Stimulated activated CD8-positive, alpha-beta memory T cell treated with anti-CD3 and anti-CD28 coated beads, Interleukin-12 subunit alpha, Interleukin-12 subunit beta, amount 100 ng/mL, for 4 hours (primary cell): ENCODE measurements at regions not wholly inside any gene's neighbourhood (a gene's known extent, or its start where the extent isn't known, plus 50 kb on each side); places are given as distances from the start of the nearest gene placed in this dataset.

Experiments used
- DNase-seq: peaks from one replicate; pipeline ENCODE4 v3.0.0-alpha.2; 2020; ENCODE audit warnings: low read depth

DNA sequence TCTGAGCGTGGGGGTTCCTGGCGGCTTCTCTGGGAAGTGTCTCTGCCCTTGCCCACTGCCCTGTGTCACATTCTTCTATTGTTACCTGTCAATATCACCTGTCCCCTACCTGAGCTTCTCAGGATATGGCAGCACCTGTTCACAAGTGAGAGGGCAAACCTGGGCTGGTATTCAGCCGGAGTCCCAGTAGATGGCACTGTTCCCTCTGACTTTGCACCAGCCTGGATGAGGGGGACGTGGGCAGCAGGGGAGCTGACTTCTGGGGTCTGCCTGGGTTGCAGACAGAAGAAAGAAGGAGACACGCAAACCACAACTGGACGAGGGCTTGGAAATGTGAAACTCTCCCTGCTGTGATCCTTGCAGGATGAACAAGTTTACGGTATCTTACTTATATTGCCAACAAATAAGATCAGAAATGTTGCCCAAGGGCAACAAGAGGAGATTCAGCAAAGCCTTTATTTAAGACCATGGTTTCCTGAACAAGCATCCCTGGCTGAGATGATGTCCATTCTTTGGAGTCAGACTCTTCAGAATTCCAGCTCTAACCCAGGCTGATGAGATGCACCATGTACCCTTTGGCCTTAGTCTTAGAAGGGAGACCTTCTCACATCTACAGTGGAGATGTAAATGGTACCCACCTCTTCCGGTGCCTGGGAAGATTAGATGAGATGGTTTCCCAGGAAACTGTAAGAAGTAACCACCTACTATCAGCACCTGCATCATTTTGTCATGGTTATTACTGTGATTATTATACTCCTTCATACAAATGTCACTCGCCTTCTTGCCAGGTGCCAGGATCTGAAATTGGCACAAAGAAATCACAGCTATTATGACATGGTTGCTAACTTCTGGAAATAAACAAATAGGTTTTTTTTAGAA, 400.0 kb upstream of the CDH4 start:
- DNase-seq = no peak

DNA sequence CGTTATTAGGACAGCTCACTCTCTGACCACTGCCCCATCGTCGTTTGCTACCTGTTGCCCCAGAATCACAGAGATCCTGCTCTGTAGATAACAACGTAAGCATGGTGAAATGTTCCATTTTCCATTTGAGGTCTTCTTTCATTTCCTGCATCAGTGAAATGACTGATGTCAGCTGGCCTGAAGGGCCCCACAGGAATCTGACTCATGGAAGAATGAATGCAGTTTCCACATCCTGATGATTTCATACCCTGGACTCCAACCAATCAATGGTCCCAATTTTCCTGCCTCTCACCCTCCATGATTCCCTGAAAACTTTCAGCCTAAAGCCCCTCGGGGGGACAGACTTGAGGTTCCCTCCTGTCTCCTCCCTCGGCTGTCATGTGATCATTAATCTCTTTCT, 394.4 kb upstream of the CDH4 start:
- DNase-seq = no peak

DNA sequence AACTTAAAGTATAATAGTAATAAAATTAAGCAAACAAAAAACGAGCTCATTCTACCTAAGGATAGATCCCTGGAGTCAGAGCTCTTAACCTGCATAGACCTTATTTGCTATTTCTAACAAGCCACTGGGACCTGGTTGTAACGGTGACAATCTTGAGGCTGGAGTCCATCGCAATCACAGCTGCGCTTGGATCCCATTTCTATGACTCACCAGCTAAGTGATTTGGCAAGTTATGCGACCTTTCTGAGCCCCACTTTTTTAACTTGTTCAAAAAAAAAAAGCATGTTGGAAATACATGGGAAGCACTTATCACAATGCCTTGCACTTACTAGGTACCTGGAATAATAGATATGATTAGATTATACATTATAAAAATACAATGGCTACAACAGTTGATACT, 389.5 kb upstream of the CDH4 start:
- DNase-seq = no peak

DNA sequence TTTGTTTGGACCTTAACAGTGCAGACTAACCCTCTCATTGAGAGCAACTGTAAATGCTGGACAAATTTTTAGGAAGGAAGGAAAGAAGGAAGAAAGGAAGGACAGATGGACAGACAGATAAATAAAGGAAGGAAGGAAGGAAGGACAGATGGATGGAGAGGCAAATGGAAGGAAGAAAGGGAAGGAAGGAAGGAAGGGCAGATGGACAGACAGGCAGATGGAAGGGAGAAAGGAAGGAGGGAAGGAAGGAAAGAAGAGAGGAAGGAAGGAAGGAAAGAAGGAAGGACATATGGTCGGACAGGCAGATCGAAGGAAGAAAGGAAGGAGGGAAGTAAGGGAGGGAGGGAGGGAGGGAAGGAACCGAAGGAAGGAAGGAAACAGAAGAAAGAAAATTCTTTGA, 388.5 kb upstream of the CDH4 start:
- DNase-seq = no peak

DNA sequence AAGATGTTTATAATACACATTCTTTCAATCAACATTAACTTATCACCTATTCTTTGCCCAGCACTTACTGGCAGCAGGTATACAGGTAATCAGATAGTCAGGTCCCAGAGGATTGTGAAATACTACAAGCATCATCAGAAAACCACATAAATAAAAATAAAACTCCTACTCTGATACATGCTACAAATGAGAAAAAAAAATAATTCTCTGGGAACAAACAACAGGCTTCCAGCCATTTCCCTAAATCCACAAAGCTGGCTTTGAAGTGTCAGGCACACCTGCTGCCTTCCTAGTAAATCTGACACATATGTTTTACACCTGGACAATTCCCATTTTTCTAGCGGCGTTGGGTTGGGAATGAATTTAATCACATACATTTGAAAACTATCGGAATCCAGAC, 384.5 kb upstream of the CDH4 start:
- DNase-seq = no peak

DNA sequence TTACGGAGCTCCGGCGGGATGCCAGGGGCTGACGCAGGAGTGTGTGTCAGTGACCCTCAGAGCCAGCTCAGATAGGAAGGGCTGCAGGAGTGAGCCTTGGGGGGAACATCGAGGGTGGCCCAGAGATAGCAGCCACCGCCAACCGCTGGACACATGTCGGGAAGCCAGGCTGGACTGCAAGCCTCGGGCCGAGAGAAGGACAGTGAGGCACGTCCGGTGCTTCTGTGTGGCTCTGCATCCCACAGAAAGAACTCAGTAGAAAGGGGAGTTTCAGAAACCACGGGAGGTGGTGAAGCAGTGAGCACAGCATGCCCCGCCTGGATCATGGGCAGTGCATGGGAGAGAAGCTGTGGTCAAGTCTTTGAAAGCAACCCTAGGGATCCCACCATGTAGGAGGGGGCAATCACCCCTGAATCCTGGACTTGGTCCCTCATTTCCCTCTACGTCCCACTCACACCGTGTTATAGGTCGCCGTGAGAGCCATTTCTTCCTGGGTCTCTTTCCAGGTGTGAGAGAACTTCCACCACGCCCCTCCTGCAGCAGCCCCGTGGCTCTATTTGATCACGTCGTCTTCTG, 383.7 kb upstream of the CDH4 start:
- no peak for DNase-seq

DNA sequence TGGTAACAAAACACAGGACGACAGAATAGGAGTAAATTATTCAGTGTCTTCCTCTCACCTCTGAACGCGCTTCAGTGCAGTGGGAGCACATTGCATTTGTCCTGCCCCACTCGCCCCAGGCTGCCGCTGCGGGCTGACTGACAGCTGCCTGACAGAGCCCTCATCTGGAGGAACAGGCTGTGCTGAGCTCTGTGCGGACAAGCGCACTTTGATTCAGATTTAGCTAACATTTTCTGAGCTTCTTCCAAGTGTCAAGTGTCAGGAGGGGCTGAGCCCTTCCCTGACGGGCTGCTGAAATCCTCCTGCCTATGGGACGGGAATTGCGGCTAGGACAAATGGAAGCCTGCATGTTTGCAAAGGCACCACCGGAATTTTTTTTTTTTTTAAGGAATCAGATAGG, 383.0 kb upstream of the CDH4 start:
- DNase-seq = no peak

DNA sequence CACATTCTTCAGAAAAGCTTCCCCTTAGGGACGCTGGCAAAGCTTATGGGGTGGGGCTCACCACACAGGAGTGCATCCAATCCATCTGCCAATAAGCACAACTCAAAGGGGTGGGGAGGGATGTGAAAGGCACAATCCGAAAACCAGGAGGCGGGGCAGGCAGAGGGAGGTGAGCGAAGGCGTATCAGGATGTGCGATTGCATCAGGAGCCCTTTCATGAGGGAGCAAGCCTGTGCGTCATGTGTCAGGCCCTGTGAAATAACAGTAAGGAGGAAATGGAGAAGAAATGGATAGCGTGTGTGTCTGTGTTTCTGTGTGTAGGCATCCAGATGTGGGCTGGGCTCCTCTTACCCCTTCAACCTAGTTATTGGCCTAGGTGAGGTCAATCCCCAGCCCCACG, 382.4 kb upstream of the CDH4 start:
- no peak for DNase-seq

DNA sequence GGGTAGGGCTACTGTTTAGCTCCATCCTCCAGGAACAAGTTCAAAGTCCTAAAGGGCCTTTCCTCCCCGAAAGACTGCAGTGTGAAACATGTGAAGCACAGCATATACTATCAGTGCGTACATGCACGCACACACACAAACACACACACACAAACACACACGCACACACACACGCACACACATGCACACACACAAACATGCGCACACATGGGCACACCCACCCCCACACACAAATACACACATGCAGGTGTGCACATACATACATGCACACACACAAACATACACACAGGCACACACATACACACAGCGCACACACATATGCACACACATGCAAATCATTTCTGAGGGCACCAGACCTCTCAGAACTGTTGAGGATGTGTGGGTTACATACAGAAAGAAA, 382.0 kb upstream of the CDH4 start:
- DNase-seq = no peak

DNA sequence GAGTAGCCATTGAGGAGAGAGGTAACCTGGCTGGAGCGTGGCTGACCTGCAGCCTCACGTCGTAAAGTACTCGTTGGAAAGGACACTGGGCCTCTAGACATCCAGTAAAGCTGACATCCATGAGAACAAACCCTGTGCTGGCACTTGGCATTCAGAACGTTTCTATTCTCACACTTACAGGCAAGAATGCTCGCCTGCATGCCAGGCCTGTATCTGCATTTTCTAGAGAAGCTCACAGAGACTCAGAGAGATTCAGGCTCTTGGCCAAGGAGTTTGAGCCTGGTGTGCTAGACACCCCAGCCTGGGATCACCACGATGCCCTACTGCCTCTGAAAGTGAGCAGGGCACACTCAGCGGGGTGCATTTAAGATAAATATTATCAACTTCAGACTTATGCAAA, 379.8 kb upstream of the CDH4 start:
- DNase-seq = no peak

DNA sequence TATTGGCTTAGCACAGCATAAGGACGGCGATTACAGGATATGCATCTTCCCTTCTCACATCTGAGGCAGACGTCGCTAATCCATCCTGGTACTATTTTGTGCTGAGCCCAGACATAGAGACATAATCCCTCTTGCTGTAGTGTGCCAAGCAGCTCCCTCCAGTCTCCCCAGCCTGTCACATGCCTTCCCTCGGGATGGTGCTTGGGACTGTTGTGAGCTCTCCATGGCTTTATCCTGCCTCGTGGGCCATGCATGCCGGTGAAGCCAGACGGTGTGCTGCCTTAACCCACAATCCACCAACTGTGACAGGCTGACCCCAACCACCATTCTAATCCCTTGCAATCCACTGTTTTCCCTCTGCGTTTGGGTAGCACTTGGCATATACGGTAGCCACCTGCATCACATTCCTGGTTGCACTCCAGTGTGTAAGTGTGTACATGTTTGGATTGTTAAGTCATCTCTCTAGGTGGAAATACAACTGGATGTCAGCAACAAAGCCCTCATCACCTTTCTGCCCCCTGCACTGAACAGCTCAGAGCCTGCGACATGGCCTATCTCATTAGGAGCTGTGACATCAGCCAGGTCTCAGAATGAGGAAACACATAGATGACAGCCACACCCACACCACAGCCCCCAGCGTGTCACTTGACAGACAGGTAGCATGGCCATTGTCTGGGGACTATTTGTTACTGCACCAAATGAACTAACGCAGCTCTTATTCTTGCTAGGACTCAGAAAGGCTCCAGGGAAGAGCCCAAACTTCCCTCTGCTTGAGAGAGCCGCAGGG, 374.8 kb upstream of the CDH4 start:
- no peak for DNase-seq

DNA sequence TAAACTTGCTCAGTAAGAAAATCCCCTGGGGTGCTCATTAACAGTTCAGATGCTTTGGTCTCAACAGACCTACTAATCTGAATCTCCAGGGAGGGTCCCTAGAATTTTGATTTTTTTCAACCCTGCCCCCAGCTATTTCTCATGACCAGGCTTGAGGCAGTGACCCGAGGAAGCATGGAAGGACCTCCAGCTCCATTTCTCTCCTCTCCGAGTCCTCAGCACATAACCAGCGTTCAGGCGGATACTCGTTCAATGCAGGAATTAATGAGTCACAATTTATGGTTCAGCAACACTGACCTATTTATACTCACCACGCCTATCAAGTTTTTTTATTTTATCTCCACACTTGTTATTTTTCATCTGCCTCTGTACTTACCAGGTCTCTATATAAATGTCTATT, 369.2 kb upstream of the CDH4 start:
- no peak for DNase-seq

DNA sequence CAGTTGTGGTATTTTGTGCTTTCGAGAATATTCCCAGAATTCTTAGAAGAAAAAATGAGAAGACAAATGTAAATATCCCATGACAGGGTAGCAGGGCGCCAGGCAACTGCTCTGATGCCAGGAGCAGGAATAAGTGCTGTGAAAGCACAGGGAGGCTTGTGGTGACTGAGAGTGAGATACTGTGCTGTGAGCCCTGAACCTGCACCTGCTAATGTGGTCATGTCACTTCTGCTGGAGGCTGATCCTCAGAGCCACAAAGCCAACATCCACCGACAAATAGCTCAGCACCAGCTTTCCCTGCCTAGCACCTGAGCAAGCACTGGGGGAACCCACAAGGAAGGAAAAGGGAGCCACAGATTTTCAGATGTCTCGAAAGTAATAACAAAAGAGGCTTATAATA, 368.6 kb upstream of the CDH4 start:
- DNase-seq = no peak

DNA sequence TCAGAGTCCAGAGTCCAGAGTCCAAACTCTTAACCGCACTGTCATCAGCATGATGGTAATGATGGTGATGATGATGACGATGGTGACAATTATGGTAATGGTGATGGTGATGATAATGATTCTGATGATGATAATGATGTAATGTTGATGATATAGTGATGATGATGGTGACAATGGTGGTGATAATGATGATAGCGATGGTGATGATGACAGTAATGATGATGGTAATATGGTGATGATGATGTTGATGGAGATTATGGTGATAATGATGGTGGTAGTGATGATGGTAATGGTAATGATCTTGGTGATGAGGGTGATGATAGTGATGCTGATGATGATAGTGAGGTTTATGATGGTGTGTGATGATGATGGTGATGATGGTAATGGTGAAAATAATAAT, 367.8 kb upstream of the CDH4 start:
- no peak for DNase-seq

DNA sequence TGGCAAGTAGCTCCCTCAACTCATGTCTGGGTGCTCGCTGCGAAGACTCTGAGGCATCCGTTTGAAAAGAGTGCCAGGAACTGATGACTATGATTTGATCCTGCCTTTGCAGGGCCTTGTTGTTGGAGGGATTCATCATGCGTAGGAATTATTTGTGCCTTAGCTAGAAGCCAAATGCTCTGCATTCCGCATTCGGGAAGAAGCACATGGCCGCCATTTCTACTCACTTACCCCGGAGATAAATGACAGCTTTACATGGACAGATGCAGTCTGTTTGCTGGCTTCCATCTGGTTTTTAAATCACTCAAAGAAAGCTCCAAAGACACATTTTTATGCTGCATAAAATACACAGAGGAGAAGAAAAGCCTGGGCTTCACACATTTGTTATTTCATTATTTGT, 363.3 kb upstream of the CDH4 start:
- no peak for DNase-seq

DNA sequence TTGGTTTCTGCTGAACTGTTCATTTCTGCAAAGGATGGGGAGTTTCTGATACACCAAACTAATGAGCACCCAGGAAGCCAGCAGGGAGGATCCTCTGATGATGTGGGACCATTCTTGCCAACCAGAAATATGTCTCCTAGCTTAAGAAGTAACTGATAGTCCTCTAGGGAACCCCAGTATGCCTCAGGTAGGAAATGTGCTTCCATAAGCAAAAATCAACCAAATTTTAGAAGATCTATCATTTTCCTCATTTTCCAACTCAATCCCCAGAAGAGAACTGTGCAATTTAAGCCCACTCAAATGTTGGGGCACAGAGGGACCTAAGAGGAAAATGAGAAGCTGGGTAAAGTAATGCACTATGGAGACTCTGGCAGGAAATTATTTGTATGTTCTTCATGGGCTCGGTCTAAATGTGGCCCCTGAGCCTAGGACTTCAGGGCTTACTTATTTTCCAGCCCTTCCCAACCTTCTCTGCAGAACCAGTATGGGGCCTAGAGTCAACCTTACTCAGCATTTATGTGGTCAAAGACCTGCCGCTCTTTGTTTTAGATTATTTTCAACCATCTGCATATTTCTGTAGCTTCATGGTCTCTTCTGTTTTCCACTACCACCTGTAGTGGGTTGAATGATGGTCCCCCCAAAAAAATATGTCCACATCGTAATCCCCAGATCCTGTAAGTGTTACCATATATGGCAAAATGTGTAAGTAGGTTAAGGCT, 359.8 kb upstream of the CDH4 start:
- no peak for DNase-seq

DNA sequence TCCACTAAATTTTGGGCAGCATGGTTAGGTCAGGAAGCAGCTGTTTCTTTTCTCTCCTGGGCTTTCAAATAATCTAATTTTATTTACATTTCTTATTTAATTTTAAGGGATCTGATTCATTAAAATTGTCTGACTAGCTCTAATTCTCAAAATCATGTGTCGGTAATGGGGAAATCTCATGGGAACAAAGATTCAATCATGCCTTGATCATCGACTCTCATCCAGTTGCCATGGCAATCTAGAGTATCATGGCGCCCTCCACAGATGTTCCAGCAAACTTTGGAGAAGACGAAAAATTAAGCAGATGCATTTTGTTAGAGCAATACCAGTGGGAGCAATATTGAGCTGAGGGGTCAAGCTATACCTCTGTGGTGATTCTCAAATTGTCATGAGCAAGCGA, 358.0 kb upstream of the CDH4 start:
- DNase-seq = no peak

DNA sequence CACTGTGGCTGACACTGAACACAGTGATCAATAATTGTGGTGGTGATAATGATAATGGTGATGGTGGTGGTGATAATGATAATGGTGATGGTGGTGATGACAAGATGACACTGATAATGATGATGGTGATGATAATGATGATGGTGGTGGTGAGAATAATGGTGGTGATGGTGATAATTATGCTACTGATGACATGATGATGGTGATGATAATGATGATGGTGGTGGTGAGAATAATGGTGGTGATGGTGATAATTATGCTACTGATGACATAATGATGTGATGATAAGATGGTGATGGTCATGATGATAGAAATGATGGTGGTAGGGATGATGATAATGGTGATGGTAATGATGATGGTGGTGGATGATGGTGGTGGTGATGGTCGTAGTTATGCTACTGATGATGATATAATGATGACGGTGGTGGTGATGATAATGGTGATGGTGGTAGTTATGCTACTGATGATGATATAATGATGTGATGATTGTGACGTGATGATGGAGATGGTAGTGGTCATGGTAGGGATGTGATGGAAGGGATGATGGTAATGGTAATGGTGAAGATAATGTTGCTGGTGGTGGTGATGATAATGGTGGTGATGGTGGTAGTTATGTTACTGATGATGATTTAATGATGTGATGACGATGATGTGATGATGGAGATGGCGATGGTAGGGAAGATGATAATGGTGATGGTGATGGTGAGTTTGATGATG, 356.5 kb upstream of the CDH4 start:
- no peak for DNase-seq

DNA sequence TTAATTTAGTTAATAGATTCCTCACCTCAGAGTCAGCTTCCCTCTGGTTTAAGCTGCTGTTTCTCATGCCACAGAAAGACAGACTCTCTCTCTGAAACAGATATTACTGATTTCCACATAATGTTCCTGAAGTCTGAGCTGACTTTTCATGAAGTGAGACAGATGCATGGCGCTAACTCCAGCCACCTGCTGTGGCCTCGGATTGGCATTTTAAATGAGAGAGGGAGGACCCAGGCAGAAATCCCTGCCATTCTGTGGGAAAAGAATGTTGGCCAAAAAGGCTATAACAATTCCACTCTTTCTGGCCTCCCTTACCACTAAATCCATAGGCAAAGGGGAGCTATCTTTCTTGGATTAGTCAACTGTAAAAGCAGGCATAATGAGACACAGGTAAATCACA, 354.1 kb upstream of the CDH4 start:
- no peak for DNase-seq

DNA sequence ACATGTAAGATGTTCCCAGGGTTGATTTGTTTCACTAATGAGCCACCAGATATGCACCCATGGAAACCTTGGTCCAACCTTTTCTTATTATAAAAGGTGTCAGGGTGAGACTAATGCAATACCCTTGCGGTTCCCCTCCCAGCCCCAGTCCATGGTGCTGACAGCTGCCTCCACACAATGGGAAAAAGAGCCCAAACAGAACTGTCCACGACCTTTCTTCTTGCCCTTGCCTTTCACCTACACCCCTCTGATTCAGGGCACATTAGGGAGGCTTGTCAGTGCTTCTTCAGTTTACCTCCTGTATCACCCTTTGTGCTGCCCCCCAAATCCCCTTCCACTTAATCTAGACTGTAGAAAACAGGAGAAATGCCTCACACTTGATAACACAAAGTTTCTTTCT, 352.7 kb upstream of the CDH4 start:
- DNase-seq = no peak

DNA sequence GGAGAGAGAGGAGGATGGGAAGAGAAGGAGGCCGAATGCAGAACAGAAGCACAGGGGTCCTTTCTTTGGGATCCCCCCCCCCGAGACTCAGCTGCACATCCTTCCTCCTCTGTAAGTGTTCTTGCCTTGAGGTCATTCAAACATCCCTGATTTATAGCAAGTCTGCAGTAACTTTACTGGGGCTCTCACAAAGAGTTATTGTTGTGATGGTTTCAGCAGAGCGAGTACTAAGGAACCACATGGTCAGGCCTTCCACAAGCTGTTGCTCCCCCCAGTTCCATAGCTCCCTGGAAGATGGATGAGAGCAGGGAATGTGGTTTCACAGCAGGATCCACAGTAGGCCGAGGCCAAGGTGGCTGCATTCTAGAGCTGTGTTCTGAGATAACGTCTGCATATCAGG, 351.4 kb upstream of the CDH4 start:
- DNase-seq = no peak

DNA sequence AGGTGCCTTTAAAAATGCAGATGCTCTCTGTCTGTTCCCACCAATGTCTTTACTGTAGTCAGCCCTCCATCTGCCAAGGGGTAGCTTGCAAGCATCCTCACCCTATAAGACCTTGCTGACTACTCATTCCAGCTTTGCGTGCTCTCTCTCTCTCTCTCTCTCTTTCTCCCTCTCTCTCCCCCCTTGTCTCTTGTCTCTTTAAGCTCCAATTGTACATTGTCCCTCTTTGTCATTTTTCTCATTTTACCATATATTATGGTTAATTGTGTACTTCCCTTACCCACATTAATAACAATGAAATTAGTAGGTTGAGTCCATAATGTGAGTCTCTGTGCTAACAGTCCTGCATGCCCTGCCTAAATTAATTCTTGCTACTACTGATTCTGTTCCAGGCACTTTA, 350.2 kb upstream of the CDH4 start:
- no peak for DNase-seq
